ENCODE measurements at regions not wholly inside any gene's neighbourhood (a gene's known extent, or its start where the extent isn't known, plus 50 kb on each side); places are given as distances from the start of the nearest gene placed in this dataset.

DNA sequence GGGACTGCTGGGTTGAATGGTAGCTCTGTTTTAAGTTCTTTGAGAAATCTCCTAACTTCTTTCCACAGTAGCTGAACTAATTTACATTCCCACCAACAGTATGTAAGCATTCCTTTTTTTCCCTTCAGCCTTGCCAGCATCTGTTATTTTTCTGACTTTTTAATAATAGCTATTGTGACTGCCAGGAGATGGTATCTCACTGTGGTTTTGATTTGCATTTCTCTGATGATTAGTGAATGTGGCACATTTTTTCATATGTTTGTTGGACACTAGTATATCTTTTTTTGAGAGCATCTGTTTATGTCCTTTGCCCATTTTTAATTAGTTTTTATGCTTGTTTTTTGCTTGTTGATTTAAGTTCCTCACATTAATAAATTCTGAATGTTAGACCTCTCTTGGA lies 990.8 kb downstream of the GATA3 start:
- TF ChIP-seq TAF1 (conservative IDR thresholded peaks at IDR 0.05) (no peak), HNF4A (conservative IDR thresholded peaks at IDR 0.05) (no peak), RAD21 (IDR thresholded peaks at IDR 0.05) (no peak)
- no peak for DNase-seq (ENCODE audit: low spot score)
- Histone ChIP-seq H3K4me3 (ENCODE audit: low read depth in 1 of 3, low read length in 3 of 3) (no peak overlapping the region), H3K27me3 (ENCODE audit: control insufficient read depth in 4 of 4, insufficient read depth in 4 of 4, low read length in 3 of 4) (peaks cover 0 to 4% (median 0%) of the 10 kb centered on the region in 4 donors), H3K27ac (ENCODE audit: low read depth in 1 of 2, low read length in 2 of 2) (no peak overlapping the region), H3K9me3 (ENCODE audit: control insufficient read depth in 4 of 4, low read length in 3 of 4) (peaks cover 0 to 11% (median 0%) of the 10 kb centered on the region in 4 donors), H3K4me1 (ENCODE audit: control insufficient read depth in 4 of 4, insufficient read depth in 4 of 4, low read length in 3 of 4) (no peaks in the 10 kb centered on the region), H3K36me3 (ENCODE audit: control insufficient read depth in 4 of 4, insufficient read depth in 3 of 4, low read depth in 1 of 4, low read length in 3 of 4) (no peaks in the 10 kb centered on the region), H3K9ac (ENCODE audit: low read depth in 1 of 2, low read length in 2 of 2) (no peak overlapping the region)

- TF ChIP-seq RXRA (IDR thresholded peaks at IDR 0.05): no peak
- TF ChIP-seq SP1 (IDR thresholded peaks at IDR 0.05): no peak
- no peak for TF ChIP-seq CTCF (IDR thresholded peaks at IDR 0.05; ENCODE audit: low read depth, low read length, missing input control)
- no peak for TF ChIP-seq FOXA2 (IDR thresholded peaks at IDR 0.05)
- TF ChIP-seq, protein P1, sequence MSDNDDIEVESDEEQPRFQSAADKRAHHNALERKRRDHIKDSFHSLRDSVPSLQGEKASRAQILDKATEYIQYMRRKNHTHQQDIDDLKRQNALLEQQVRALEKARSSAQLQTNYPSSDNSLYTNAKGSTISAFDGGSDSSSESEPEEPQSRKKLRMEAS (IDR thresholded peaks at IDR 0.05): no peak
- no peak for TF ChIP-seq FOXA1 (IDR thresholded peaks at IDR 0.05)
- TF ChIP-seq RAD21 (IDR thresholded peaks at IDR 0.05): no peak
- no peak for TF ChIP-seq JUND (IDR thresholded peaks at IDR 0.05)
- no peak for TF ChIP-seq TAF1 (conservative IDR thresholded peaks at IDR 0.05)
- no peak for TF ChIP-seq HNF4G (IDR thresholded peaks at IDR 0.05)
- TF ChIP-seq, protein P2, sequence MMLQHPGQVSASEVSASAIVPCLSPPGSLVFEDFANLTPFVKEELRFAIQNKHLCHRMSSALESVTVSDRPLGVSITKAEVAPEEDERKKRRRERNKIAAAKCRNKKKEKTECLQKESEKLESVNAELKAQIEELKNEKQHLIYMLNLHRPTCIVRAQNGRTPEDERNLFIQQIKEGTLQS (IDR thresholded peaks at IDR 0.05): no peak
- no peak for TF ChIP-seq GABPA (IDR thresholded peaks at IDR 0.05 in 1 of 2, conservative IDR thresholded peaks at IDR 0.05 in 1 of 2)
- TF ChIP-seq, protein P3, sequence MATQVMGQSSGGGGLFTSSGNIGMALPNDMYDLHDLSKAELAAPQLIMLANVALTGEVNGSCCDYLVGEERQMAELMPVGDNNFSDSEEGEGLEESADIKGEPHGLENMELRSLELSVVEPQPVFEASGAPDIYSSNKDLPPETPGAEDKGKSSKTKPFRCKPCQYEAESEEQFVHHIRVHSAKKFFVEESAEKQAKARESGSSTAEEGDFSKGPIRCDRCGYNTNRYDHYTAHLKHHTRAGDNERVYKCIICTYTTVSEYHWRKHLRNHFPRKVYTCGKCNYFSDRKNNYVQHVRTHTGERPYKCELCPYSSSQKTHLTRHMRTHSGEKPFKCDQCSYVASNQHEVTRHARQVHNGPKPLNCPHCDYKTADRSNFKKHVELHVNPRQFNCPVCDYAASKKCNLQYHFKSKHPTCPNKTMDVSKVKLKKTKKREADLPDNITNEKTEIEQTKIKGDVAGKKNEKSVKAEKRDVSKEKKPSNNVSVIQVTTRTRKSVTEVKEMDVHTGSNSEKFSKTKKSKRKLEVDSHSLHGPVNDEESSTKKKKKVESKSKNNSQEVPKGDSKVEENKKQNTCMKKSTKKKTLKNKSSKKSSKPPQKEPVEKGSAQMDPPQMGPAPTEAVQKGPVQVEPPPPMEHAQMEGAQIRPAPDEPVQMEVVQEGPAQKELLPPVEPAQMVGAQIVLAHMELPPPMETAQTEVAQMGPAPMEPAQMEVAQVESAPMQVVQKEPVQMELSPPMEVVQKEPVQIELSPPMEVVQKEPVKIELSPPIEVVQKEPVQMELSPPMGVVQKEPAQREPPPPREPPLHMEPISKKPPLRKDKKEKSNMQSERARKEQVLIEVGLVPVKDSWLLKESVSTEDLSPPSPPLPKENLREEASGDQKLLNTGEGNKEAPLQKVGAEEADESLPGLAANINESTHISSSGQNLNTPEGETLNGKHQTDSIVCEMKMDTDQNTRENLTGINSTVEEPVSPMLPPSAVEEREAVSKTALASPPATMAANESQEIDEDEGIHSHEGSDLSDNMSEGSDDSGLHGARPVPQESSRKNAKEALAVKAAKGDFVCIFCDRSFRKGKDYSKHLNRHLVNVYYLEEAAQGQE (IDR thresholded peaks at IDR 0.05): no peak
- no peak for TF ChIP-seq NR2F2 (IDR thresholded peaks at IDR 0.05)
- TF ChIP-seq HNF4A (conservative IDR thresholded peaks at IDR 0.05): no peak
- no peak for TF ChIP-seq EGR1 (IDR thresholded peaks at IDR 0.05; ENCODE audit: low read depth in 2 of 2)
- no peak for TF ChIP-seq YY1 (IDR thresholded peaks at IDR 0.05)
- TF ChIP-seq, protein P4, sequence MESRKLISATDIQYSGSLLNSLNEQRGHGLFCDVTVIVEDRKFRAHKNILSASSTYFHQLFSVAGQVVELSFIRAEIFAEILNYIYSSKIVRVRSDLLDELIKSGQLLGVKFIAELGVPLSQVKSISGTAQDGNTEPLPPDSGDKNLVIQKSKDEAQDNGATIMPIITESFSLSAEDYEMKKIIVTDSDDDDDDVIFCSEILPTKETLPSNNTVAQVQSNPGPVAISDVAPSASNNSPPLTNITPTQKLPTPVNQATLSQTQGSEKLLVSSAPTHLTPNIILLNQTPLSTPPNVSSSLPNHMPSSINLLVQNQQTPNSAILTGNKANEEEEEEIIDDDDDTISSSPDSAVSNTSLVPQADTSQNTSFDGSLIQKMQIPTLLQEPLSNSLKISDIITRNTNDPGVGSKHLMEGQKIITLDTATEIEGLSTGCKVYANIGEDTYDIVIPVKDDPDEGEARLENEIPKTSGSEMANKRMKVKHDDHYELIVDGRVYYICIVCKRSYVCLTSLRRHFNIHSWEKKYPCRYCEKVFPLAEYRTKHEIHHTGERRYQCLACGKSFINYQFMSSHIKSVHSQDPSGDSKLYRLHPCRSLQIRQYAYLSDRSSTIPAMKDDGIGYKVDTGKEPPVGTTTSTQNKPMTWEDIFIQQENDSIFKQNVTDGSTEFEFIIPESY (IDR thresholded peaks at IDR 0.05): no peak
- no peak overlapping the region for H3K4me3 ChIP-seq (ENCODE audit: low read depth in 1 of 3, low read length in 3 of 3)
- no peaks in the 10 kb centered on the region for H3K4me1 ChIP-seq (ENCODE audit: control insufficient read depth in 4 of 4, insufficient read depth in 4 of 4, low read length in 3 of 4)
- H3K9me3 ChIP-seq (ENCODE audit: control insufficient read depth in 4 of 4, low read length in 3 of 4): peaks cover 0 to 11% (median 0%) of the 10 kb centered on the region in 4 donors
- no peak overlapping the region for H3K9ac ChIP-seq (ENCODE audit: low read depth in 1 of 2, low read length in 2 of 2)
- no peaks in the 10 kb centered on the region for H3K36me3 ChIP-seq (ENCODE audit: control insufficient read depth in 4 of 4, insufficient read depth in 3 of 4, low read depth in 1 of 4, low read length in 3 of 4)
- H3K27ac ChIP-seq (ENCODE audit: low read depth in 1 of 2, low read length in 2 of 2): no peak overlapping the region
- H3K27me3 ChIP-seq (ENCODE audit: control insufficient read depth in 4 of 4, insufficient read depth in 4 of 4, low read length in 3 of 4): peaks cover 0 to 4% (median 0%) of the 10 kb centered on the region in 4 donors
- no peak for DNase-seq (ENCODE audit: low spot score)
Measured at GRCh38 chr10:9051328-9051974, 997.0 kb downstream of the GATA3 start.
